DOHH2 (cell line): ENCODE measurements at regions not wholly inside any gene's neighbourhood (a gene's known extent, or its start where the extent isn't known, plus 50 kb on each side); places are given as distances from the start of the nearest gene placed in this dataset.

Experiments used
- CTCF ChIP-seq: fragments of 200-600 bp; sonication (generic); IDR thresholded peaks from one replicate; pipeline ENCODE4 v1.5.1; 2014; ENCODE audit warnings: antibody characterized with exemption, mild to moderate bottlenecking, low read depth, low read length; ENCODE audit not compliant: poor library complexity, severe bottlenecking
- EZH2phosphoT487 ChIP-seq: fragments of 200-600 bp; sonication (generic); IDR thresholded peaks from 2 replicates; pipeline ENCODE4 v1.6.1; 2017; ENCODE audit warnings: borderline replicate concordance, mild to moderate bottlenecking, antibody characterized with exemption, low read length, moderate library complexity, mixed read lengths

GRCh38 chr14:45721472-45721871 lies 468.5 kb upstream of the MIS18BP1 start:
- TF ChIP-seq CTCF, result no peak
- no peak for TF ChIP-seq EZH2phosphoT487
